Skeletal muscle tissue (tissue), 3 donors: ENCODE measurements at regions not wholly inside any gene's neighbourhood (a gene's known extent, or its start where the extent isn't known, plus 50 kb on each side); places are given as distances from the start of the nearest gene placed in this dataset.
"Not testable (repeated sequence)": the region's sequence is repeated elsewhere in the genome, so short reads cannot be mapped to it uniquely, and the experiment has no call there.

Source experiments
- H3K27ac ChIP-seq: one replicate; pipeline ENCODE4 v1.7.0; 2013; ENCODE audit warnings: mild to moderate bottlenecking, low read depth, low read length, inconsistent platforms
- H3K27me3 ChIP-seq, 3 donors: one replicate each; pipeline ENCODE4 v1.7.0; 2013; ENCODE audit warnings: low read length in 3 of 3; ENCODE audit not compliant: control insufficient read depth in 3 of 3, insufficient read depth in 3 of 3
- H3K36me3 ChIP-seq, 3 donors: one replicate each; pipeline ENCODE4 v1.7.0; 2013; ENCODE audit warnings: low read length in 3 of 3; ENCODE audit not compliant: control insufficient read depth in 3 of 3, insufficient read depth in 3 of 3
- H3K4me1 ChIP-seq, 3 donors: one replicate each; pipeline ENCODE4 v1.7.0; 2013; ENCODE audit warnings: low read length in 3 of 3, mild to moderate bottlenecking in 3 of 3; ENCODE audit not compliant: control insufficient read depth in 3 of 3, insufficient read depth in 3 of 3
- H3K4me3 ChIP-seq, 3 donors: one replicate each; pipeline ENCODE4 v1.7.0; 2013; ENCODE audit warnings: low read length in 3 of 3
- H3K9ac ChIP-seq, 3 donors: one replicate each; pipeline ENCODE4 v1.7.0; 2013; ENCODE audit warnings: low read length in 3 of 3, mild to moderate bottlenecking in 3 of 3, moderate library complexity in 2 of 3, low read depth in 1 of 3
- H3K9me3 ChIP-seq, 3 donors: one replicate each; pipeline ENCODE4 v1.7.0; 2013; ENCODE audit warnings: low read length in 3 of 3; ENCODE audit not compliant: control insufficient read depth in 3 of 3
- donor health status: Osteomylitis.

DNA sequence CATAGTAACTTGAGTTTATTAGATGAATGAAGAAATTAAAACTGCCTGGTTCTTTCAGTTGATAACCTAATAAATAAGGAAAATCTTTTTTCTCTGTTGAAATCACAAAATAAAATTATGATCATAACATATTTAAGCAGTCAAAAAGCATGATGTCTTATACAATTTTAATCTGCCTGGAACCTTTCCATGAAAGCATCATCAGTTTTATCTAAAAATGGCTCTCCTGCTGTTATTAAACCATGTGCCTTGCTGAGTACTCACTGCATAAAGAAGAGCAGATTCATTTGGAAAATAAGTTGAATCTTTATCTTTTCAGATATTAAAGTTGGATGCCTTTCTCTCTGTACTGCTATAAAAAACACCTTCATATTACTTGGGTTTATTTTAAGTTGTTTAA, 148.8 kb downstream of the SLC24A2 start:
- H3K4me1 ChIP-seq, result no peaks in the 10 kb centered on the region
- no peak overlapping the region for H3K27ac ChIP-seq
- no peaks in the 10 kb centered on the region for H3K36me3 ChIP-seq
- H3K27me3 ChIP-seq, result no peaks in the 10 kb centered on the region
- H3K9ac ChIP-seq, result no peak overlapping the region
- H3K9me3 ChIP-seq, result no peaks in the 10 kb centered on the region
- H3K4me3 ChIP-seq, result no peak overlapping the region

DNA sequence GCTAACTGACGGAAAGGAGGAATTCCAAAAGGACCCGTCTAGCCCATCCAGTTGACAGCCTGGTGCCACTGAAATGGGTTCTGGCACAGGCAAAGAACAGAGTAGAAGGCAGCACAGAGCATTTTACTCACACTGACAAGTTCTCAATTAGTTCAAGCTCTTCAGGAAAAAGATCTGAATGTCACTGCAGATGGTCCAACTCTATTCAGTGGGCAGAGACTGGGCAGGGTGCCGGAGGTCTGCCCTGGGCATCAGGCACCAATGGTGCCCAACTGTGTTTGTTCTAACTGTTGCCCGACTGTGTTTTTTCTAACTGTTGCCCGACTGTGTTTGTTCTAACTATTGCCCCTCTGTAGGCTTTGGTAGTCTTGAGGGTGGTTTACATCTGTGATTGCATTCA, 151.8 kb downstream of the SLC24A2 start:
- Histone ChIP-seq H3K36me3 (no peaks in the 10 kb centered on the region), H3K27me3 (no peaks in the 10 kb centered on the region), H3K9ac (no peak overlapping the region), H3K9me3 (no peaks in the 10 kb centered on the region), H3K4me1 (no peaks in the 10 kb centered on the region), H3K4me3 (no peak overlapping the region), H3K27ac (no peak overlapping the region)

DNA sequence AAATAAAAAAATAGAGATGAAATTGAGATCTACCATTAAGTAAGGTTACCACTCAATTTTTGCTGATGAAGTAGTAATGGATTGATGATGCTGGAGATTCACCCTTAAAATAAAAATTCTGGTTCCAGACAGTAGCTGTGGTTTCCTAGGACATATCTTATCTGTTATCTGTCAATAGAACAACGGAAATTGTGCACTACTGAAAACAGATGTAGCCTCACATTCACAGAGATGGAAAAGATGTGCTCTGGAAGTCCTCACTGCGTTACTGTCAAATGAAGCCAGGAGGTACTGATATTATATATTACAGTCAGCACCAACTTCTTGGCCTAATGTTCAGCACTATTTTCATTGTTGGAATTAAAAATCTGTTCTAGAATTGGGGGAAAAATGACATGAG, 154.0 kb downstream of the SLC24A2 start:
- H3K9me3 ChIP-seq, result no peaks in the 10 kb centered on the region
- no peaks in the 10 kb centered on the region for H3K36me3 ChIP-seq
- H3K27me3 ChIP-seq, result no peaks in the 10 kb centered on the region
- H3K4me3 ChIP-seq, result no peak overlapping the region
- H3K27ac ChIP-seq, result no peak overlapping the region
- no peak overlapping the region for H3K9ac ChIP-seq
- H3K4me1 ChIP-seq, result no peaks in the 10 kb centered on the region

DNA sequence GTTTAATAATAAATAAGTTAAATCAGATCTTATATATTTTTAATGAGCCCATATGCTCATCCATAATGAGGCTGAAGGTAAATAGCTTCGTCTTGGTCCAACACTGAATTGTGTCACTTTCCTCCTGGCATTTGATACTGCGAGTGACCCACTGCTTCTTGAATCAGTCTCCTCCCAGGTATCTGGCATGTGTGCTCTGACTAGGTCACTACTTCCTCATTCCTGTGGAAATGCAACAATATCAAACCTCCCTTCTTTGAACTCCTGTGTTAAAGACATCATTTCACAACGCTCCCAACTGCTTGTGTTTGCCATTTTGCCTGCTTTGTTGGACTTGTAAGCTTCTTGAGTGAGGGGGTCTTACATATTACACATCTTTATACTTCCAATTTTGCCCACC, 157.7 kb downstream of the SLC24A2 start:
- H3K9me3 ChIP-seq, result no peaks in the 10 kb centered on the region
- H3K36me3 ChIP-seq, result no peaks in the 10 kb centered on the region
- H3K27me3 ChIP-seq, result no peaks in the 10 kb centered on the region
- H3K4me3 ChIP-seq, result no peak overlapping the region
- H3K9ac ChIP-seq, result no peak overlapping the region
- H3K4me1 ChIP-seq, result no peaks in the 10 kb centered on the region
- no peak overlapping the region for H3K27ac ChIP-seq

DNA sequence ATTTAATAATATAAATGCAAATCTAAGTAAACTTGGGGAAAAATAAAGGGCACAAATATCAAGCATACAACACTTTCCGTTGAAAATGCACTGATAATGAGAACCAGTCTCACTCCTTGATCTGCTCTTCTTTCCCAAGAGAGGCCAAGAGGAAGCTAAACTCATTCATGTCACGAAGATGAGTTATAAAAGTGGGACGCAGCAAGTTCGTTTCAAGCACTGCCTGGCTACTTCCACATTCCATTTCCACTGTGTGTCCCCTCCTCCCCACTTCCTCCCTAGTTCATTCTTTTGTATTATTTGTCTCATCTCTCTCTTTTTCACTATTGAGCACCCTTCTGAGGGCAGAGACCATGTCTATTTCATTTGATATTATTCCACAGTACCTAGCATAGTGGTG, 158.1 kb downstream of the SLC24A2 start:
- H3K4me3 ChIP-seq, result no peak overlapping the region
- H3K4me1 ChIP-seq, result no peaks in the 10 kb centered on the region
- H3K27me3 ChIP-seq, result no peaks in the 10 kb centered on the region
- H3K27ac ChIP-seq, result no peak overlapping the region
- no peaks in the 10 kb centered on the region for H3K36me3 ChIP-seq
- H3K9me3 ChIP-seq, result no peaks in the 10 kb centered on the region
- no peak overlapping the region for H3K9ac ChIP-seq

DNA sequence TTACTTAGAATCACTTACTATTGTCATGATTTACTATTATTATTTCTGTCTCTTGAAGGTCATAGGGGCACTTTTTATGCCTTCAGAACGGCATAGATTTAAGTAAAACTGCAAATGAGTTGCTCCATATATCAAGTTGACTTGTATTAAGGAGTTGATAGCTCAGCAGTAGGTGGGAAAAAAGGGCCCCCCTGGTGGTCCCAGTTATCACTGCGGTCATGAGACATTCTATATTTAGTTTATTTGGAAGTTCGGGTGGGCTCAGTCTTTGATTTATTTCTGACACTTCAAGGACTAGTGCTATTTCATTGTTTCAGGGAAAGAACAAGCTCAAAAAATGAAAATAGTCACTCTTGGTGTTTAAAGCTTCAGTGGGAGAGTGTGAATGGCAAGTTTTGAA, 159.3 kb downstream of the SLC24A2 start:
- H3K27me3 ChIP-seq, result no peaks in the 10 kb centered on the region
- H3K4me3 ChIP-seq, result no peak overlapping the region
- H3K9ac ChIP-seq, result no peak overlapping the region
- H3K36me3 ChIP-seq, result no peaks in the 10 kb centered on the region
- H3K9me3 ChIP-seq, result no peaks in the 10 kb centered on the region
- H3K4me1 ChIP-seq, result no peaks in the 10 kb centered on the region
- no peak overlapping the region for H3K27ac ChIP-seq

DNA sequence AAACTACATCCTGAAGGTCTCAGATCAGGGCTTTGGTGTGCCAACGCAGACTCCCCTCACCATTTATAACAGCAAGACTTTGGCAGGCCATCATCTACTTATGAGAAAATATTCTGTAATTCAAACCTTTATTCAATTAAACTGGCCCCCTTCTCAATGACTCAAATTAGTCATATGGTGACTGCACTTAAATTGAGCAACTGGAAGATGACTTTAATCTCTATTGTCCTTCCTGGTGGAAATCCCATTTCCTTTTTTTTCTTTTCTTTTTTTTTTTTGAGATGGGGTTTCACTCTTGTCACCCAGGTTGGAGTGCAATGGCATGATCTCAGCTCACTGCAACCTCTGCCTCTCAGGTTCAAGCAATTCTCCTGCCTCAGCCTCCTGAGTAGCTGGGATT, 163.4 kb downstream of the SLC24A2 start:
- H3K27ac ChIP-seq, H3K36me3 ChIP-seq, H3K4me1 ChIP-seq, H3K9me3 ChIP-seq, H3K9ac ChIP-seq, H3K4me3 ChIP-seq, H3K27me3 ChIP-seq: not testable (repeated sequence)

DNA sequence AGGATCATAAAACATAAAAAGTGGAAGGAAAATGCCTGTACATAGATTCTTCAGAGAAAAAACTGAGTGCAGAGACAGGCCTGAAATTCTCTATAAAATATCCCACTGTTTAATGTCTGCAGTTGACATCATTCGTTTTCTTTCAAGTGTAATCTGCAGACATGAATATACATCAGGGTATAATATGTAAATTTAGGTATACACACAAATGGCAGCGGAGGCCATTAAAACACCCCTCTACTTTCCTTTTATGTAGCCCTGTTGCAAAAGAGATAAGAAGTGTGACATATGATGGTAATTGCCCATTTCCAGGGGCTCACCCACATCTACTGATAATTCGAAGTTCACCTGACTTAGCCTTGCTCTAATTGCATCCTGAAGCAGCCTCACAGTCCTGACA, 164.3 kb downstream of the SLC24A2 start:
- Histone ChIP-seq H3K27ac (no peak overlapping the region), H3K4me3 (no peak overlapping the region), H3K27me3 (no peaks in the 10 kb centered on the region), H3K36me3 (no peaks in the 10 kb centered on the region), H3K9me3 (no peaks in the 10 kb centered on the region), H3K4me1 (no peaks in the 10 kb centered on the region), H3K9ac (no peak overlapping the region)

DNA sequence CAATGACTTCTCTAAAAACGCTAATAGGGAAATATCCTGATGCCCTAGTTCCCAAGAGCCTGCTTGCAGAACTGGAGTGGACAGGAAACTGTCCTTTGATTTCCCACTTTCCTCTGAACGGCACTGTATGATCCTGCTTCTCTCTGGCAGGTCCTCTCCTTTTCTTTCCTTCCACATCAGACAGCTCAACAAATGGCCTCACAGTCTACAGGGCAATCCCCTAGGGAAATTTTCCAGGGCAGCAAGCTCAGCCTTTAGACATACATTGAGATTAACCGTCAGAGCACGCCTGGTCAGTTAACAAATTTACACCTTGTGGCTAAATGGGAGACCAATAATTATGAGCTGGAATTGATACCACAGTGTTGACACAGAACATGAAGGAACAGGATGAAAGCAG, 164.9 kb downstream of the SLC24A2 start:
- Histone ChIP-seq H3K9ac (no peak overlapping the region), H3K36me3 (no peaks in the 10 kb centered on the region), H3K9me3 (no peaks in the 10 kb centered on the region), H3K27me3 (no peaks in the 10 kb centered on the region), H3K4me3 (no peak overlapping the region), H3K27ac (no peak overlapping the region), H3K4me1 (no peaks in the 10 kb centered on the region)

DNA sequence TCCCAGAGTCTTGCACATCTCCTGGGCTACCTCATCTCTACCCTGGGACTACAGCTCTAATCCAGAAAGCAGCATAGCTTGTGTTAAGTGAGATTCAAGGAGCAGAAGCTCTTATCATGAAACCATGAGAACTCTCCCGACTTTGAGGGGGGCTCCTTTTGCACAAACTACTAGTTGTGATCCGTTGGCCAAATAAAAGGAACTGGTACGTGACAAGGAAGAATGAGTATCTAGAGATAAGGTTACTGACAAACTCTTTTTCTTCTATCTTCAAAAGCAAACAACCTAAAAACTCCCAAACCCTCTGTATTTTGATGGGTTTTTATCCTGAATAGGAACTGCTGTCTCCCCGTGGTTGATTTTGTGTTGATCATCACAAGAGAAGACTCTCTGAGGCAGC, 168.5 kb downstream of the SLC24A2 start:
- H3K27ac ChIP-seq, result no peak overlapping the region
- H3K9me3 ChIP-seq, result no peaks in the 10 kb centered on the region
- H3K36me3 ChIP-seq, result no peaks in the 10 kb centered on the region
- no peak overlapping the region for H3K4me3 ChIP-seq
- H3K9ac ChIP-seq, result no peak overlapping the region
- no peaks in the 10 kb centered on the region for H3K4me1 ChIP-seq
- no peaks in the 10 kb centered on the region for H3K27me3 ChIP-seq

DNA sequence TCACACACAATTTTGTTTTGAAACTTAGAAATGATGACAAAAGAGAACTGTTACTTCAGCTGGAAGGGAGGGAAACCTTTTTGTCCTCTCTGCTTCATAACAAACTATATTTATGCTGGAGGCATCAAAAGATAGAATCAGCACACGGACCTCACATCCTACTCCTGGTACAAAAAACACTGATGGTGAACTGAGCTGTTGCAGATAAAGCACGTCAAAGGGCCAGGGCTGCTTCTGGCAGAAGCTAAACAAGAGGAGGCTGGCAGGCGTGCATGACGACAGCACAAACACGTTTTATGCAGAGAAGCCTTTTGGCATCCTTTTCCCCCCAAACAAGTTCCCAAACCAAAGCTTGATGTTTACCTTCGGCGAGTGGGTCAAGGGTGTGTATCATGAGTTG, 169.6 kb downstream of the SLC24A2 start:
- Histone ChIP-seq H3K27ac (no peak overlapping the region), H3K9me3 (no peaks in the 10 kb centered on the region), H3K27me3 (no peaks in the 10 kb centered on the region), H3K4me3 (no peak overlapping the region), H3K9ac (no peak overlapping the region), H3K4me1 (no peaks in the 10 kb centered on the region), H3K36me3 (no peaks in the 10 kb centered on the region)
